Dedifferentiated amniotic fluid mesenchymal stem cell (primary cell): ENCODE measurements at regions not wholly inside any gene's neighbourhood (a gene's known extent, or its start where the extent isn't known, plus 50 kb on each side); places are given as distances from the start of the nearest gene placed in this dataset.

ENCODE experiments used
- DNase-seq: peaks from one replicate; pipeline ENCODE4 v3.0.0-alpha.2; 2016; ENCODE audit errors: extremely low spot score

- no peak for DNase-seq
These were observed 389.8 kb upstream of the AZI2 start for GRCh38 chr3:28738425-28738824.

- DNase-seq, result no peak
These were observed 391.0 kb upstream of the AZI2 start for GRCh38 chr3:28739647-28740046.

- DNase-seq, result no peak
These were observed 394.6 kb upstream of the AZI2 start for GRCh38 chr3:28743271-28743670.

GRCh38 chr3:28743831-28744230, 395.2 kb upstream of the AZI2 start:
- DNase-seq, result no peak

- no peak for DNase-seq
These were observed 396.8 kb upstream of the AZI2 start for GRCh38 chr3:28745436-28745835.

GRCh38 chr3:28745916-28746617, 397.4 kb upstream of the AZI2 start:
- no peak for DNase-seq

- no peak for DNase-seq
These were observed 398.4 kb upstream of the AZI2 start for GRCh38 chr3:28746990-28747389.

GRCh38 chr3:28751864-28752263, 403.2 kb upstream of the AZI2 start:
- DNase-seq, result no peak

- no peak for DNase-seq
These were observed 403.7 kb upstream of the AZI2 start for GRCh38 chr3:28752290-28752689.

GRCh38 chr3:28756056-28756455, 407.4 kb upstream of the AZI2 start:
- DNase-seq, result no peak

- no peak for DNase-seq
These were observed 409.5 kb upstream of the AZI2 start for GRCh38 chr3:28758115-28758514.

- no peak for DNase-seq
These were observed 412.8 kb upstream of the AZI2 start for GRCh38 chr3:28761375-28761774.

GRCh38 chr3:28765194-28765593, 416.6 kb upstream of the AZI2 start:
- no peak for DNase-seq

- no peak for DNase-seq
These were observed 419.8 kb upstream of the AZI2 start for GRCh38 chr3:28768439-28768838.

GRCh38 chr3:28777806-28778475, 429.3 kb upstream of the AZI2 start:
- no peak for DNase-seq

- no peak for DNase-seq
These were observed 431.9 kb upstream of the AZI2 start for GRCh38 chr3:28780480-28780879.

- no peak for DNase-seq
These were observed 432.4 kb upstream of the AZI2 start for GRCh38 chr3:28781053-28781452.

GRCh38 chr3:28786446-28786845, 437.8 kb upstream of the AZI2 start:
- no peak for DNase-seq

GRCh38 chr3:28788571-28788970, 439.9 kb upstream of the AZI2 start:
- no peak for DNase-seq

GRCh38 chr3:28791713-28792255, 443.2 kb upstream of the AZI2 start:
- no peak for DNase-seq

- no peak for DNase-seq
These were observed 444.0 kb upstream of the AZI2 start for GRCh38 chr3:28792604-28793003.

GRCh38 chr3:28799084-28799483, 450.5 kb upstream of the AZI2 start:
- DNase-seq, result no peak

- no peak for DNase-seq
These were observed 451.6 kb upstream of the AZI2 start for GRCh38 chr3:28800203-28800602.
